GM10266 (cell line): ENCODE measurements at regions not wholly inside any gene's neighbourhood (a gene's known extent, or its start where the extent isn't known, plus 50 kb on each side); places are given as distances from the start of the nearest gene placed in this dataset.
"Not testable (repeated sequence)": the region's sequence is repeated elsewhere in the genome, so short reads cannot be mapped to it uniquely, and the experiment has no call there.

ENCODE experiments used
- DNase-seq: peaks from one replicate; pipeline ENCODE4 v3.0.0; 2012; ENCODE audit errors: extremely low spot score
- CTCF ChIP-seq: IDR thresholded peaks from 2 replicates; pipeline ENCODE4 v1.5.1; 2012; ENCODE audit warnings: mild to moderate bottlenecking, low read depth; ENCODE audit not compliant: control insufficient read depth, insufficient read depth; ENCODE audit errors: missing control alignments

DNA sequence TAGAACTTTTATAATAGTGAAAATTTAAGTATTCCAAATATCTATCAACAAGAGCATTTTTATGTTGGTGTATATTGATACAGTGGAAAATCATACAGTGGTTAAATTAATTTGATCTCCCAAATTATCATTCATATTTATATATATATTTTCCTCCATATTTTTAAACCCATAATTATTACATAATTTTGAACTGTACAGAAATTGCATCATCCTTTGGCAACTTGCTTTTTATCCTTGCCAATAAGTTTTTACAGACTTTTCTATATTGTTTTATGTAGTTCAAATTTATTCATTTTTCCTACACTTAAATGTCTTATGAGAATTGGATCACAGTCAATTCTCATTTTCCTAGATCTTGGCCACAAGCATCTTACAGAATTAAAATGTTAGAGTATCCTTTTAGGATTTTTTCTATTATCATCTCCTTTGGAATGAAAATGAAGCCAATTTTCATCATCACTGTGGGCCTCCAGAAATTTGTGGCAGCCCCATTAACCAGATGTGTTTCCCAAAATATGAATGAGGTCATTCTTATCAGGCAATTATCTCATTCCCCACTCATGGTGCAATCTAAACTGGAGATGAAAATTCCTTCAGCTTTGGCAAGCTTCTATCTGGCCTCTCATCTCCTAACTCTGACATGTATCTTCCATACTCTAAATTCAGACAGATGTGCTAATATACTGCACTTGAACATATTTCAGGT, 94.2 kb upstream of the DLGAP1 start:
- no peak for DNase-seq
- no peak for TF ChIP-seq CTCF

GRCh38 chr18:4547126-4547525, 92.0 kb upstream of the DLGAP1 start:
- DNase-seq: no peak
- no peak for TF ChIP-seq CTCF

DNA sequence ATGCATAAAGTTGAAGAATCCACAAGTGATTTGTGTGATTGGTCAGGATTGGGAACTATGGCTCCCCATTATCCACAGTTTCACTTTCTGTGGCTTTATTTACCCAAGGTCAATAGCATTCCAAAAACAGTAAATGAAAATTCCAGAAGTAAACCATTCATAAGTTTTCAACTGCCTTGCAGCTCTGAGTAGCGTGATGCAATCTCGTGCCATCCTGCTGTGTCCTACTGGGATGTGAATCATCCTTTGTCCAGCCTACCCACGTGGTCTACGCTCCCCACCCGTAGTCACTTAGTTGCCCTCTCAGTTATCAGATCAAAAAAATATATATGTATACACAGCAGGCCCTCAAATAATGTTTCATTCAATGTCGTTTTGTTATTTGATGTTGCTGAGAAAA, 89.0 kb upstream of the DLGAP1 start:
- no peak for TF ChIP-seq CTCF
- DNase-seq: no peak

DNA sequence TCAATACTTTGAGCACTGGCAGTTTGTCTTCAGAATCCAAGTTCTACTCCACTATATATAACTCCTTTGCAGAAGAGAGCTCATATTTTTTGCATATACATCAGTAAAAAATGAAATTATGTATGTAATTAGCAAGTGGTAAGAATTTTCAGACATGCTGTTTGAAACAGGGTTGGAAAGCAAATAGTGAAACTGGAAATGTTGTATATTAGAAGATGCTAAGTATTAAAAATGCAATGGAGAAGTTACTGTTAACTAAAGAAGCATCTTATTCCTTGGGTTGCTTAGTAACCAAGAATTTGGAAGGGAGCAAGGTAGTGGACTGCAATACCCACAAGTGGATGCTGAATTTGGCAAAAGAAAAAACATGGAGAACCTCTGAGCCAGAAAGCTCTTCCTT, 88.6 kb upstream of the DLGAP1 start:
- DNase-seq: no peak
- TF ChIP-seq CTCF: no peak

- no peak for TF ChIP-seq CTCF
- no peak for DNase-seq
Measured at GRCh38 chr18:4541588-4541987, 86.5 kb upstream of the DLGAP1 start.

DNA sequence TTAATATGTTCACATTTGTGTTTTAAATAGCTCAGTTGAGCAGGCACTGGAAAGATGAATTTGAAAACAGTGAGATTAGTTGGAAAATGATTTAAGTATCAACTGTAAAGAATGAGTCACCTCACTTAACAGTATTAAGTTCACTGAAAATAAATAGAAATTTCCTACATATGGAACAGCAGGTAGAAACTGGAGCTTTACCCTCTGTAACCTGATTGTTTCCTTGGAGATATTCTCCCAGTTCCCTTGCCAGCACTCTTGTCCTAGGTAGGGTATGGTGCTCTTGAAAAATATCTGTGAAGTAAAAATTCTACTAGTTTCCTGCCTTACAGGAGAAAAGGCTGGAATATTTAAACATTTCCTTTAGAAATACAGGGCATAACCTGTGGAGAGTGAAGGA, 81.3 kb upstream of the DLGAP1 start:
- no peak for DNase-seq
- no peak for TF ChIP-seq CTCF

DNA sequence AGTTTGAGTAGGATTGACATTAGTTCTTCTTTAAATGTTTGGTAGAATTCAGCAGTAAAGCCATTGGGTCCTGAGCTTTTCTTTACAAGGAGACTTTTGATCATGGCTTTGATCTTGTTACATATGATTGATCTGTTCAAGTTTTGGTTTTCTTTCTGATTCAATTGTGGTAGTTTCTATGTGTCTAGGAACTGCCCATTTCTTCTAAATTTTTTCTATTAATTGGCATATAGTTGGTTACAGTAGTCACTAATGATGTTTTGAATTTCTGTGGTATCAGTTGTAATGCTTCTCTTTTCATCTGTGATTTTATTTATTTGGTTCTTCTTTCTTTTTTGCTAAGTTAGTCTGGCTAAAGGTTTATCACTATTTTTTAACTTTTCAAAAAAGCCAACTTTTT, 73.3 kb upstream of the DLGAP1 start:
- TF ChIP-seq CTCF: no peak

GRCh38 chr18:4527826-4528225, 72.7 kb upstream of the DLGAP1 start:
- not testable (repeated sequence) for DNase-seq

More for the DNA sequence above, 73.3 kb upstream of the DLGAP1 start:
- no peak for DNase-seq
